Upper lobe of left lung (tissue), 4 donors: ENCODE measurements at regions not wholly inside any gene's neighbourhood (a gene's known extent, or its start where the extent isn't known, plus 50 kb on each side); places are given as distances from the start of the nearest gene placed in this dataset.

ENCODE experiments used
- POLR2AphosphoS5 ChIP-seq, 2 donors: sonication (generic); formaldehyde crosslinking; IDR thresholded peaks; one replicate each; pipeline ENCODE4 v1.5.1; 2017; ENCODE audit warnings: antibody characterized with exemption in 2 of 2
- TF ChIP-seq, protein P1 (sequence below), 6 experiments: fragments of 450-650 bp in 4 of 6; fragments of 200-600 bp in 2 of 6; sonication (generic) in 2 of 6; IDR thresholded peaks; one replicate each; pipeline ENCODE4 v1.5.1; 2016 to 2019; ENCODE audit warnings: antibody characterized with exemption in 6 of 6

DNA sequence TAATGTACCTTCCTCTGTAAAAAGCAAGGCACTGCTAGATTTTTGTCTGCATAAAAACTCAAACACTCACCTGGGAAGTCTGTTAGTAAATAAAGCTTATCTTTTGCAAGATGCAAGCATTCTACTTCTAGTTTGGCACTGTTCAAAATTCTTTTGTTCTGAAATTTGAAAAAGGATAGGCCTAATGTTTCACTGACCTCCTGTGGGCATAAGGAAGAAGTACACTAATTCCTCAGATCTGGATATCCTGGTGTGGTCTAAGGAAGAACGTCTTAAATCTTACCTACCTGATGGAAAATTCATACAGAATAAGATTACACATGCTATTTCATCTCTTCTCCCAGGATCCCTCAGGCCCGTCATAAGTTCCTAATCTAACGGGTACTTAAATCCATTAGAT lies 93.5 kb upstream of the CAMK1G start:
- no peak for TF ChIP-seq POLR2AphosphoS5 (IDR thresholded peaks at IDR 0.05)
- TF ChIP-seq, protein P1, sequence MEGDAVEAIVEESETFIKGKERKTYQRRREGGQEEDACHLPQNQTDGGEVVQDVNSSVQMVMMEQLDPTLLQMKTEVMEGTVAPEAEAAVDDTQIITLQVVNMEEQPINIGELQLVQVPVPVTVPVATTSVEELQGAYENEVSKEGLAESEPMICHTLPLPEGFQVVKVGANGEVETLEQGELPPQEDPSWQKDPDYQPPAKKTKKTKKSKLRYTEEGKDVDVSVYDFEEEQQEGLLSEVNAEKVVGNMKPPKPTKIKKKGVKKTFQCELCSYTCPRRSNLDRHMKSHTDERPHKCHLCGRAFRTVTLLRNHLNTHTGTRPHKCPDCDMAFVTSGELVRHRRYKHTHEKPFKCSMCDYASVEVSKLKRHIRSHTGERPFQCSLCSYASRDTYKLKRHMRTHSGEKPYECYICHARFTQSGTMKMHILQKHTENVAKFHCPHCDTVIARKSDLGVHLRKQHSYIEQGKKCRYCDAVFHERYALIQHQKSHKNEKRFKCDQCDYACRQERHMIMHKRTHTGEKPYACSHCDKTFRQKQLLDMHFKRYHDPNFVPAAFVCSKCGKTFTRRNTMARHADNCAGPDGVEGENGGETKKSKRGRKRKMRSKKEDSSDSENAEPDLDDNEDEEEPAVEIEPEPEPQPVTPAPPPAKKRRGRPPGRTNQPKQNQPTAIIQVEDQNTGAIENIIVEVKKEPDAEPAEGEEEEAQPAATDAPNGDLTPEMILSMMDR (IDR thresholded peaks at IDR 0.05), result peak in 3 of 6 experiments; percentile 20 to 48 (median 28)
